Stimulated activated CD4-positive, alpha-beta T cell treated with anti-CD3 and anti-CD28 coated beads, TNF-alpha, amount 100 ng/mL, for 4 hours (primary cell): ENCODE measurements at regions not wholly inside any gene's neighbourhood (a gene's known extent, or its start where the extent isn't known, plus 50 kb on each side); places are given as distances from the start of the nearest gene placed in this dataset.
"Not testable (repeated sequence)": the region's sequence is repeated elsewhere in the genome, so short reads cannot be mapped to it uniquely, and the experiment has no call there.

Source experiments
- DNase-seq, 3 experiments: peaks; one replicate each; pipeline ENCODE4 v3.0.0-alpha.2; 2020; ENCODE audit warnings: low read depth in 3 of 3

DNA sequence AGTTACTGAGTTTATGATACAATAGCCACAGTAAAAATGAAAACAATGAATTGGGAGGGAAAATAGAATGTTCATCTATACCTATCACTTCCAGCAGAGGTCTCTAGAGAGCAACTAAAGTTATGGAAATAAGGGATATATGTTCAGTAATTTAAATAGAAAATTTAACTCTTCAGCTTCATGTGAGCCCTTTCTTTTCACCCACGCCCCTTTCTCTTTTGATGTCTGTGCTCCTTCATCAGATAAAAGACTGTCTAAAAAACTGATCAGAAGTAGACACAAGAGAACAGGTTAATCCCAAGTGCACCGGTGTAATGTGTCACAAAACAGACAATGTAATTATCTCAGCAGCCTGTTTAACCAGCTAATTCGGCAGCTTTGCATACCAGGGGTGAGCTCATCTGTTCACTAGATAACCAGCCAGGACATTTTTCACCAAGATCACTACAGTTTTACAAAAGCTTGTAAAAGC lies 238.5 kb upstream of the ERBB4 start:
- DNase-seq: no peak

- no peak for DNase-seq
Measured at GRCh38 chr2:212773808-212774339, 235.3 kb upstream of the ERBB4 start.

GRCh38 chr2:212770240-212770639 lies 231.6 kb upstream of the ERBB4 start:
- DNase-seq: no peak

DNA sequence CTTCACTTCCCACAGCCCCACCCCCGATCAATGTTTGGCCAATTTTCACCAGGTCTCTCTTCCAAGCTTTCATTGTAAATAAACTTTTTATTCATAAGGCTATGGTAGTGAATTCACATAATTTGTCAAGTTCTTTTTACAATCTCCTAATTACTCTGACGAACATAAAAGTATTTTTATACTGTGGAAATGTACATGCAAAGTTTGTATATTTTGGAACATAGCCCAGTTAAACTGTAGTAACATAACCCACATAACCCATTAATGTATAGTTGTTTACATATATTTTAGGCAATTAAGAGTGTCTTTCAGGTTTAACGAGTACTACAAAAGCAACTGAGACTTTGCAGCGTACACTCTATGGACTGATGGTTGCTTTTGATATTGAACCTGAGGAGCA lies 228.3 kb upstream of the ERBB4 start:
- no peak for DNase-seq

DNA sequence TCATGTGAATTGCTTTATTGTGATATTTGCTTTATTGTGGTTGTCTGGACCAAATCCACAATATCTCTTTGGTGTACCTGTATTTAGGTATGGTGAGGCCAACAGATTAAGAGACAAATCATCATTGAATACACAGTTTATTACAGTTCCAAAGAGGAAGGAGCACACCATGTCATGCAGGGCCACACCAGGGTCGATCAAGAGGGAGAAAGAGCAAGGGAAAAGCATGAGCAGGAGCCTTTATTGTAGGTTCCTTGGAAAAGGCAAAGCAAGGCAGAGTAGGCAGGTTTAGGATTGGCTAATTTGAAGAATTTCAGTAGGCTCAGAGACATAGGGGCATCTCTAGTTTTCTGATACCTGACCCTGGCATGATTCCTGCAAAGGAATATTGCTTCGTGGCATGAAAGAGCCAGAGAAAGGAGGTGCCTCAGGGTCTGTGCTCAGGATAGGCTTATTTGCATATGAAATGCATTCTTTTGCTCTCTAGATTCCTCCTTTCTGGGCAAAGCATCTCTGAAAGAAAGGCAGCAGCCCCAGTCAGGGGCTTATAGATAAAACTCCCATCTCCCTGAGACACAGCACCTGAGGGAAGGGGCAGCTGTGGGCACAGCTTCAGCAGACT lies 214.2 kb upstream of the ERBB4 start:
- no peak for DNase-seq

DNA sequence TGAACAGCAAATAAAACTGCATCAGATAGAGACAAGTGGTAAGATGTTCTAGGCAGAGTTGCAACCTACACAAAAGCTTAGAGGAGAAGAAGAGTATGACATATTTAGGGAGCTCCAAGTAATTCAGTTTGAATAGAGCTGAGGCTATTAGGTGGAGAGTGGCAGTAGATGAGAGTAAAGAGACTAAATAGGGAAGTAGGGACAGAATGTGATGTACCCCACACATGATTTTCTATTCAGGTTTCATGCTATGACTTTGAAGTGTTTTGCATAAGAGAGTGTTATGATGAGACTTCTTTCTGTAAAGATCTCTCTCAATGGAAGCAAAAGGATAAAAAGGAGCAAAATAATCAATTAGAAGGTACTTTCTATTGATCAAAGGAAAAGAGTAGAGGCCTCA lies 206.8 kb upstream of the ERBB4 start:
- DNase-seq: no peak

GRCh38 chr2:212737392-212738172 lies 199.0 kb upstream of the ERBB4 start:
- DNase-seq: no peak

DNA sequence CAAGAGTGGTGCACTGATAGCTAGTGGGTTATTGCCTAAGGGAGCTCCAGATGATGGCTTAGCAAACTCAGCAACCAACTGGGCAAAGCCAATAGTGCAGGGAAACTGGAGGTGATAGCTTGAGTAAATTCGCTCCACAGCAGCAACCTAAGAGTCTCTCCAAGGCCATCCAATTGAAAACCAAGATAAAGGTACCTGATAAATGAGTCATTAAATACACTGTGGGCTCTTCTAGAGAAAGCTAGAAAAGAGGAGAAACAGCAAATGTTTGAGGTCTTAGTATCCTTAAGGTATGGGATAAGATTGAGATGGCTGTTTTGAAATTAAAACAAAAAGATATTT lies 197.8 kb upstream of the ERBB4 start:
- DNase-seq: no peak

DNA sequence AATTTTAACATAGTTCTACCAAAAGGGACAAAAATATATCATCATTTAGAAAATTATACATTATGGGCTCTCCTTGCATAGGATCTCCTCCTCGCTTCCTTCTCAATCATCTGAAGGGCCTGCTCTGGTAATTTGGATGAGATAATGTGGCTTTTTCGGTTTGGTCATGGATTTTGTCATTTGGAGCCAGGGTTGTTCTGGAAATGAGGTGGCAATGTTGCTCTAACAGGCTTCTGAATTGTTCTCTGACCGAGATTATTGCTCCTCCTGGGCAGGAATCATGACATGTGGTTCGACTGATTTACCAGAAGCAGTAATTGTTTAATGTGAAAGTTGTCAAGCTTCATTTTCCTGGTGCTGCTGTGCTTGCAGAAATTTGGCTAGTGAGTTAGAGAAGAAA lies 194.7 kb upstream of the ERBB4 start:
- DNase-seq: no peak

GRCh38 chr2:212732860-212733259 lies 194.3 kb upstream of the ERBB4 start:
- no peak for DNase-seq

DNA sequence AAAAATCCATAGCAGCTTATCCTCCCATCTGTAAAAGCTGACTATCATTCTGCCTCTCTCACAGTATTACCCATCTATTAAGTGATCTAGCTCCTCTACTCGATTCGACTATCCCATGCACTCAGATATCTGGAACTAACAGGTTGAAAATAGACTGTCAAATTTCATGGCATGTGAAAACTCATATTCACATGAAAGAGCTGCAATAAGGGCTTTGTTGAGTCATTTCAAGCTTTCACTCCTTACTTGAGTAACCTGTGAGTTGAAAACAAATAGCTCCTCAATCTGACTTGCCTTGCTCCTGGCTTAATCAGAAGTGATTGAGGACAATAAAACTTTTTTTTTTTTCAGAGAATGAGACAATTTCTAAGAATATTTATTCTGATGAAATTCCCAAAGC lies 192.4 kb upstream of the ERBB4 start:
- DNase-seq: no peak

DNA sequence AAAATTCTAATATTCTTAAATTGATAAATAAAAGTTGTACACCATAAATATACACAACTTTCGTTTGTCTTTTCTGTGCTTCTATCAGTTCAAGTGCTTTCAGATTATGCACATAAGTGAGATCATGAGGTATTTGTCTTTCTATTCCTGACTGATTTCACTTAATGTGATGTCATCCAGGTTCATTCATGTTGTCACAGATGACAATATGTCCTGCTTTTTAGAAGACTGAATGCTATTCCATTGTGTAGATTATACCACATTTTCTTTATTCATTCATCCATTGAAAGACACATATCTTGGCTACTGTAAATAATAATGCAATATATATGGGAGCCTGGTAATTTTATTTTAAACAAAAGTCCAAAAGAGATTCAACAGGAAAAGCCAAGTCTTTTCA lies 190.1 kb upstream of the ERBB4 start:
- no peak for DNase-seq

DNA sequence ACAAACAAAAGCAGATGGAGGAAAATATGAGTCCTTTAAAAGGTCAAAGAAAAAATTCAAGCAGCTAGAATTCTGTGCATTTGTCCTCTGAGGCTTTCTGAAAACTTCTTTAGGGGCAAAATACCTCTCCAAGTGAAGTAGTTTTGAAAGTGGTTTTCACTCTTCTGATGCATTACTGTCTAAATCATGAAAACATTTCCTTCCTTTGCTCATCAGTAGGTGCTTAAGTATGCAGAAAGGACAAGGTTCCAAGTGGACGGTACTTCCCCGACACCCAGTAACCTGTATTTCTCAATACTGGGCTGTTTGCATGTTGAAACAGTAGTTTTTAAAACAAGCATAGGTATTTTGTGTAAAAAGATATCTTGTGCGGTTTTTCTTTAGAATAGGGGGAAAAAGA lies 189.1 kb upstream of the ERBB4 start:
- DNase-seq: no peak

DNA sequence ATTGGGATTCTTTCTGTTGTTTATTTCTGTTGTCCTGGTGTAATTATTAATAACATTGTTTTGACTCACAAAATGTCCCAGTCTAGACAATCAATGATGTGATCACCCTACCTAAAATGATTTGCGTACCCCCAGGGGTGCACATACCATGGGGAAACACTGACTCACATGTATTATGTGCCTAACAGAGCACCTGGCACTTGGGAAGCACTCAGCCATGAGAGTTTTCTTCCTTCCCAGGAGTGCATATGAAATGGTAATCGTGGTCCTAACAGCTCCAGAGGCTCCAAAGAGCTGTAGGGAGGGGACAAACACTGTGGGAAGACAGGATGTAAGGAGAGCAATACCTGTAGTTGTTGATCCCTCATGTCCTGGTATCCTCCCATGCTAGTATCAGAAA lies 187.8 kb upstream of the ERBB4 start:
- DNase-seq: no peak

DNA sequence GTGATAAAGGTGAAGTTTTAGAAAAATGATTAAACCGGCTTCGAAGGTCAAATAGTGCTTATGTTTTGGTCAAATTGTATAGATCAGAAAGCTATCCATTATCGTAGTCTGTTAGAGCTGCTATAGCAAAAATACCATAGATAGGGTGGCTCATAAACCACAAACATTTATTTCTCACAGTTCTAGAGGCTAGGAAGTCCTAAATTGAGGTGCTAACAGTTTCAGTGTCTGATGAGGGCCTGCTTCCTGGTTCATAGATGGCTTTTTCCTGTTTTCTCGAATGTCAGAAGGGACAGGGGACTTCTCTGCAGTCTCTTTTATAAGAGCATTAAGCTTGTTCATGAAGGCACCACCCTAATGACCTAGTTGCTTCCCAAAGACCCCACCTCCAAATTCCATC lies 186.6 kb upstream of the ERBB4 start:
- DNase-seq: no peak

GRCh38 chr2:212723226-212723625 lies 184.6 kb upstream of the ERBB4 start:
- DNase-seq: no peak

GRCh38 chr2:212722046-212722445 lies 183.4 kb upstream of the ERBB4 start:
- no peak for DNase-seq

GRCh38 chr2:212721026-212721451 lies 182.4 kb upstream of the ERBB4 start:
- no peak for DNase-seq

DNA sequence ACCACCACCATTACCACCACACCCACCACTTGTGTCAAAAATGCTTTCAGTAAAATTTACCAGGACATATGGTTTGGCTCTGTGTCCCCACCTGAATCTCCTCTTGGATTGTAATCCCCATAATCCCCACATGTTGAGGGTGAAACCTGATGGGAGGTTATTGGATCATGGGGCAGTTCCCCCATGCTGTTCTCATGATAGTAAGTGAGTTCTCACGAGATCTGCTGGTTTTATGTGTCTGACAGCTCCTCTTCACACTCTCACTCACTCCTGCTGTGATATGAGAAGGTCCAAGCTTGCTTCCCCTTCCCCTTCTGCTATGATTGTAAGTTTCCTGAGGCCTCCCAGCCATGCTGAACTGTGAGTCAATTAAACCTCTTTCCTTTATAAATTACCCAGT lies 176.8 kb upstream of the ERBB4 start:
- DNase-seq: not testable (repeated sequence)

DNA sequence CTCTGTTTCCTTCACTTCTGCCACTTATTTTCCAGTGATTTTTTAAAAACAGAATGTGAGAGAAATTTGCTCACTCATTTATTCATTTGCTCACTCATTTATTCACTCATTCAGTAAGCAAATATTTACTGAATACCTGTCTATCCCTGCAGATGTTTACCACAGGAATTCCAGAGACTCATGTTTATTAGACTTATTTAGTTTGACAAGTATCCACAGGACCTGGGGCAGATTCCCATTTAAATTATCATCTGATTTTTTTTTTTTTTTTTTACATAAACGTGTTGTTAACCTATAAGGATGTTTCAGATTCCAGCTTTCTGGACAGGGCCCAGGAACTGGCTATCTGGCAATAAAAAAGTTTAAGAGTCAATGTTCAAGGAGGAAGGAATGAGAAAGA lies 175.1 kb upstream of the ERBB4 start:
- DNase-seq: no peak

GRCh38 chr2:212712991-212713390 lies 174.4 kb upstream of the ERBB4 start:
- no peak for DNase-seq

DNA sequence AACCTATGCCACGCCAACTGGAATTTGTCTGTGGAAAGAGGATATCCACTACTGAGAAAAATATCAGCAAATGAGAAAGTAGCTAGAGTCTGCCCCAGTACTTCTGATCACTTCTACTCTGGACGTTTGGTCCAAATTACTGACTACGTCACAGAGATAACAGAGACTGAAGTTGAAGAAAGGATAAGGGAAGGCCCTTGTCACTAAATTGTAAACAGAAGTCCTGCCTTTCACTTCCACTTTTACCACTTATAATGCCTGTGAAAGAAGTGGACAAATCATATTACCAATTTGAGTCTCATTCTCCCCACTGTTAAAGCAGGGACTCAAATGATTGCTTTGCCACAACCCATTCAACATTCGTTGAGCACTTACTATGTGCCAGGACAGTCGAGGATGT lies 173.9 kb upstream of the ERBB4 start:
- no peak for DNase-seq

- DNase-seq: no peak
Measured at GRCh38 chr2:212711856-212712255, 173.3 kb upstream of the ERBB4 start.
